Right renal pelvis (tissue), 4 donors: ENCODE measurements at regions not wholly inside any gene's neighbourhood (a gene's known extent, or its start where the extent isn't known, plus 50 kb on each side); places are given as distances from the start of the nearest gene placed in this dataset.
A peak's percentile ranks its signal among the peaks of the same experiment; 100 is the strongest.

Source experiments
- DNase-seq, 4 donors: peaks; one replicate each; pipeline ENCODE4 v3.0.0-alpha.2; 2013; ENCODE audit warnings: low read depth in 4 of 4, low spot score in 3 of 4, missing footprints in 1 of 4

DNA sequence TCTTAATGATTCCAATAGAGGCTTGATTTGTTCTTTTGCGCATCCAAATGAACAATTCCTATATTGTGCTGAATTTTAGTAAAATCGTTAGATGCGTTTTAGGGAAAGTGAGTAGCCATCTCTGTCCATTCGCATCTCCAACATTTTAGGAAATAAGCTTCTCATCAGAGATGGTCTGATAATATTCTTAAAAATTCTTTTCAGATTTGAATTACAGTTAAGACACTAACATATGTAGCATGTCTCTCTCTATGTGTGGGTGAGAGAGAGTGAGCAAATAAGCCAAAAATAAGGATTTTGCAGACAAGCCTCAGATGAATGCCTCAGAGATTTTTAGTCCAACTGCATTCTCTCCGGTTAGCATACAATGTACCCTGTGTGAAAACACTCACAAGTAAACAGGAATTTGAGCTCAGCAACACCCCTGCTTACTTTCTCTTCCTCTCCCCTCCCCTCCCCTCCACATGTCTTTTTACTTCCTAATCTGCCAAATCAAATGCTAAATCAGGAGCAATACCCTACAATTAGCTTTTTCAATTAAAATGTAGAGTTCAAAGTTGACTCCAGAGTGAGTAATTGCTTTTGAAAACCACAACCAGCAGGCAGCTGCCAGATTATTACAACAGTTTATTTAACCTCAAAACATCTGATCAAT lies 354.4 kb downstream of the CRPPA start:
- DNase-seq = no peak

GRCh38 chr7:16065939-16066338 lies 355.4 kb downstream of the CRPPA start:
- DNase-seq = no peak

DNA sequence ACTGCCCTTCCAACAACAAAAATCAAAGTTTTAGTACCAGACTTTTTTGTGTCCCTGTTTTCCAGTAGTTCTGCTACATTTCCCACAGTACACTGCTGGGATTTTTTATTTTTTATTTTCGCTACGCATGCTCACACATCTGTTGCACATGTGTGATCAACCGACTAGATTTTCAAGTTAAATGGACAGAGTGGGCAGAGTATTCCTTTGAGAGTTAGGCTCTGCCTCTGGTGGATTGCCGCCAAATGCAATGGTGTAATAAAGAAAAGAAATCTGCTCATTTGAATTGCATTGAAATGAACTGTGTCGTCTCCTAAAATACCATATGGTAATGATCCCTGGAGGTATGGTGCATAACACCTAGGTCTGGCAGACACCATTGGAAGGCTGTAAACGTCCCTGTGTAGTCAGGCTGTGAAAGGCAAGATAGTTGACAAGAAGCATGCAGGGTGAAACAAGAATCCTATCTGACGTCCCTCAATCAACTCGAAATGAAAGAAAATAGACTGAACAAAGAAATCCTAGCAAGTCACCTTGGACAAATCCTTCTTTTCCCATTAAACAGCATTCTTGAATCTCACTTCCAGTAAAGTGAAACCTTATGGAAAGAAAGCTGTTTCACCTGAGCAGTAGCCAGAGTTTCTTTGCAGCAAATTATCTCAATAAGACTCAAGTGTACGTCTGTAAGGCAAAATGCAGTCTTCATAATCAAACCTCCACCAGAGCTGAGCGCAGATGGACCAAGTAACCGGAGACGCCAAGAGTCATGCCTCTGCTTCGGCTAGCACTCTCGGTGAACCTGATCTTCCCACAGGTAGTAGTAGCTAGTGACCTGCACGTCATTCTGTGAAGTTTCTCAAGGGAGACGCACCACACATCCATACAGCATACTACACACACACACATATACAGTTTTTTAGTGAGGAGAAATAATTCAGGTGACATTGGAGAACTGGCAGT lies 357.3 kb downstream of the CRPPA start:
- peak in 1 of 4 donors; percentile 46 for DNase-seq

- no peak for DNase-seq
Observed at GRCh38 chr7:16063221-16063620, 358.1 kb downstream of the CRPPA start.

DNA sequence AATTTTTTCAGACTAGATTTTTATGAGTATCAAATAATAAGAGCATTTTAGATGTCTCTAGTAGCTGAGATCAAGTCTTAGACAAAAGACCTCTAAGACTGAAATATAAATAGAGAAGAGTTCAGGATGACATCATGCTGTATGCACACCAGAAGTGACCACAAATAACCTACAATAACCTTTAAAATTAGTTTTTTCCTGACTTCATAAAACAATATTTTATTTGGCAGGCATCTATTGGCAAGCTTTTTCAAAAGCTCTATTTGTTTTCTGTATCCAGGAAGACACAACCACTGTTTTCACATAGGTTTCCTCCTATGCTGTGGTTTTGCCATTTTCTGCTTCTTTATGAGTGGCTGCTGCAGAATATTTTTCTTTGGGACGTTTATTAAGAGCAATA lies 359.1 kb downstream of the CRPPA start:
- no peak for DNase-seq

- DNase-seq = no peak
Observed at GRCh38 chr7:16061630-16062029, 359.7 kb downstream of the CRPPA start.

GRCh38 chr7:16061011-16061410 lies 360.3 kb downstream of the CRPPA start:
- DNase-seq = no peak

GRCh38 chr7:16060502-16060901 lies 360.8 kb downstream of the CRPPA start:
- no peak for DNase-seq

DNA sequence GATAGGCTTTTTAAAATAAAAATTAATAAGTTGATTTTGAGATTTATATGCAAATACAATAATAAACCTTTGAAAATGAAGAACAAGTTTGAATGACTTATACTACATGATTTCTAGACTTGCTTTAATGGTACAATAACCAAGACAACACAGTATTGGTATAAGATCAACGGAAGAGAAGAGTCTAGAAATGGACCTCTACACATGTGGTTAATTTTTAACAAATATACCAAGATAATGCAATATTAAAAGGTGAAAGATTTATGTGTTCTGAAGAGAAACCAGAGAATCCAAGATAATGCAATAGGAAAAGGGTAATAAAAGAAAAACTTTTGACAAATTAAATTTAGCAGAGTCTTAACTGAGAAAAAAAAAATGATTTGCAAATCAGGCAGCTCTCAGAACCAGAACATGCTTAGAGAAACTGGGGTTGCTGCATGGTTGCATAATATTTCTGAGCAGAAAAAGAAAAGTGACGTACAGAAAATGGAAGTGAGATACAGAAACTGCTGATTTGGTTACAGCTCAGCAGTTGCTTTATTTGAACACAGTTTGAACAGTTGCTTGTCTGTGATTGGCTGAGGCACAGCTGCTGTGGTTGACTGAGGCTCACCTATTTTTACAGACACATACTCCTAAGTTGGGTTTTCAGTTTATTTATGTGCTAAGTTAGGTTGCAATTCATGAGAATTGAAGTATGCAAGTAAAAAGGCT lies 365.9 kb downstream of the CRPPA start:
- no peak for DNase-seq

GRCh38 chr7:16051561-16052255 lies 365.2 kb upstream of the MEOX2 start:
- DNase-seq = no peak

DNA sequence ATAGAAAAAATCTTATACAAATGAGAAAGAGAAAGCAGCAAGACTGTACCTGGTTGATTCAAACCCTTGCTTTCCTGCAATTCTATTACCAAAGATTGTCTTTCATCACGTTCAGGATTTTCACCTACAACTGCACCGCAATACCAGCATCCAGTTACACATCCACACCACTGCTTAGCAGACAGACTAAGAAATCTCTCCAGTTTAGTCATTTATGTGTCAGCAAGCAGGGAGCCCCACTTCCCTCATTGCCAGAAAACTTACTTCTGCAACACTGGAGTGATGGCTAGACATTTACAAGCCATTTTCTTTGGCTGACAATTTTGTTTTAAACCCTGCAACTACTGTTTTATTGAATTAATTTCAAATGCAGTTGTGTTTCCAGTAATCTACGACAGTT lies 359.6 kb upstream of the MEOX2 start:
- DNase-seq = no peak

GRCh38 chr7:16045296-16045695 lies 358.8 kb upstream of the MEOX2 start:
- DNase-seq = no peak

DNA sequence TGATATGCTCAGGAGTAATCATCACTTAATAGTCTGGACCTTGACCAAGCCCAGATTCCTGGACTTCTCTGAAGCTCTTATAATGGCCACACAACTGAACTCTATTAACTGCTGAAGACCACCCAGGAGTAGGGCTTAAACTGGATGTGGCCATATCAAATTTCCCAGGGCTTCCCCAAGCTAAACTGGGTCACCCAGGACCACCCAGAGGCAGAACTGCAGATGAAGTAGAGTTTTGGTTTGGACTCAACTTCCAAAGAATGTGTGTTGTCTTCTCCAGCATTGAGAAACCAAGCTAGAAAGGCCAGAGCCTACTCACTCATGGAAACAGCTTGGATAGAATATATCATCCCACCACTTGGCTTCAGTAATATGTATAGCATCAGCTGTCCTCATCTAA lies 358.2 kb upstream of the MEOX2 start:
- DNase-seq = no peak

GRCh38 chr7:16040346-16040745 lies 353.9 kb upstream of the MEOX2 start:
- DNase-seq = no peak

DNA sequence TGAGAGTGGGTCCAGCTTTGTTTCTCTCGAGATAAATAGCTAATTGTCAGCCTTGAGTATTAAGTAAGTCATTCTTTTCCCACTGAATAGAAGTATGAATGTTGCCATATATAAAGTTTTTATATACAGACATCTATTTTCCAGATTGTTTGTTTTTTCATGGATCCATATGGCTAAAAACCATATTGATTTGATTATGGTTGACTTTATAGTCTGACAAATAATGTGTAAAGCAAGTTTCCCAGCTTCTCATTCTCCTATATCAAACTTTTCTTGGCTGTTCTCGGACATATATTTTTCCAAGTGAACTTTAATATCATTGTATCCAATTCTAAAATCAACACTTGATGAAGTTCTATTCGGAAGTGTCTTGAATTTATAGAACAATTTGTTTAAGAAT lies 352.4 kb upstream of the MEOX2 start:
- no peak for DNase-seq

- no peak for DNase-seq
Observed at GRCh38 chr7:16035392-16035791, 348.9 kb upstream of the MEOX2 start.

- no peak for DNase-seq
Observed at GRCh38 chr7:16034866-16035265, 348.4 kb upstream of the MEOX2 start.

DNA sequence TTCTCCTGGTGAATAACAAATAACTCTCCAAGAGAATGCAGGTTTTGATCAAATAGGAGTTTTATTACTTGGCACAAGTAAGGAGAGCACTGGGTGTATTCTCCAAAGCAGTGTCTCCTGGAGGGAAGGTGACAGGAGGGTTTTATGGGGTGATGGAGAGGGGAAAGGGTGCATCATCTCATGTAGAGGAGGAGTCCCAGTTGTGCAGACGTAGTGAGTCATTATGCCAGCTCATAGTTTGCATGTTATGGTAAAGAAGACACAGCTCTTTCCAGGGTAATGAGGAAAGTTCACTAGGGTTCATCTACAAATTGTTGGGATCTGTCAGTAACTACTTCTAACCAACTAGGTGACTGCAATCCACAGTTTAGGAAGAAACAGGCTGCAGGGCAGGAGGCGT lies 347.9 kb upstream of the MEOX2 start:
- DNase-seq = no peak

GRCh38 chr7:16033233-16033632 lies 346.8 kb upstream of the MEOX2 start:
- DNase-seq = no peak

DNA sequence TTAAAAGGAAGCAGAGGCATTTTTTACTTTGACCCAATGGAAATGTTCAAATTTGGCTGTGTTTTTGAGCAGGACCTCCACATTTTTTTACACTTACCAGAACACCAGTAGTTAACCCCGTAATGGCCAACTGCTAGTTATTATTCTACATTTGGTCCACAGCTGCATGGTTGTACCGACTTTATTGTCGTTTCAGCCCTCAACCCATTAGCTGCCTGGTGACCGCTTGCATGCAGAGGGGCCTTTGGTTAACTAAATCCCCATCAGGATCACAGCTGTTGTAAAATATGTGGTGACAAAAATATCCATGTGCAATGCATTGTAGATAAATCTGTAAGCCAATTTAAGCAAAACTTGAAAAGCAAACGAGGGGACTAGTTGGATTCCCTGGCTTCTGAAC lies 342.2 kb upstream of the MEOX2 start:
- no peak for DNase-seq

GRCh38 chr7:16028103-16028502 lies 341.6 kb upstream of the MEOX2 start:
- peak in 2 of 4 donors; percentile 3 to 17 for DNase-seq
